DND-41 (cell line): ENCODE measurements at regions not wholly inside any gene's neighbourhood (a gene's known extent, or its start where the extent isn't known, plus 50 kb on each side); places are given as distances from the start of the nearest gene placed in this dataset.
"Not testable (repeated sequence)": the region's sequence is repeated elsewhere in the genome, so short reads cannot be mapped to it uniquely, and the experiment has no call there.

Experiments used
- ATAC-seq: fragments of 200-7000 bp; cut with Tn5 transposase; 3 replicates; pipeline ENCODE4 v1.9.1; 2021; ENCODE audit warnings: low read depth; ENCODE audit not compliant: insufficient read depth
- DNase-seq: peaks from one replicate; pipeline ENCODE4 v3.0.0-alpha.2; 2020
- H2AFZ ChIP-seq: 2 replicates; pipeline ENCODE4 v1.6.0; 2012; ENCODE audit warnings: low read depth, low read length
- H3K27ac ChIP-seq: 2 replicates; pipeline ENCODE4 v1.5.1; 2012; ENCODE audit warnings: low read length, inconsistent platforms
- H3K27me3 ChIP-seq: fragments of 200-600 bp; sonication (generic); 2 replicates; pipeline ENCODE4 v1.6.0; 2012; ENCODE audit warnings: low read length, mild to moderate bottlenecking, inconsistent platforms; ENCODE audit not compliant: insufficient read depth, poor library complexity
- H3K36me3 ChIP-seq: 2 replicates; pipeline ENCODE4 v1.5.1; 2012; ENCODE audit warnings: low read length, inconsistent platforms; ENCODE audit not compliant: insufficient read depth
- H3K4me1 ChIP-seq: 2 replicates; pipeline ENCODE4 v1.5.1; 2012; ENCODE audit warnings: mild to moderate bottlenecking, low read length; ENCODE audit not compliant: insufficient read depth
- H3K4me2 ChIP-seq: 2 replicates; pipeline ENCODE4 v1.6.0; 2012; ENCODE audit warnings: mild to moderate bottlenecking, moderate library complexity, low read length, inconsistent platforms; ENCODE audit not compliant: insufficient read depth
- H3K4me3 ChIP-seq, 2 experiments: fragments of 200-600 bp in 1 of 2; shearing (Covaris generic) in 1 of 2; 2 replicates each; pipeline ENCODE4 v1.5.1; 2012 to 2016; ENCODE audit warnings: inconsistent platforms in 2 of 2, low read length in 2 of 2, mild to moderate bottlenecking in 2 of 2, low read depth in 1 of 2, moderate library complexity in 1 of 2
- H3K79me2 ChIP-seq: 2 replicates; pipeline ENCODE4 v1.6.0; 2012; ENCODE audit warnings: low read length, inconsistent platforms; ENCODE audit not compliant: insufficient read depth
- H3K9ac ChIP-seq: 2 replicates; pipeline ENCODE4 v1.6.0; 2012; ENCODE audit warnings: low read depth, mild to moderate bottlenecking, inconsistent platforms, low read length, moderate library complexity
- H3K9me3 ChIP-seq: 2 replicates; pipeline ENCODE4 v1.5.1; 2012; ENCODE audit warnings: low read length, moderate library complexity, mild to moderate bottlenecking, inconsistent platforms; ENCODE audit not compliant: insufficient read depth, severe bottlenecking
- H4K20me1 ChIP-seq: 2 replicates; pipeline ENCODE4 v1.6.0; 2012; ENCODE audit warnings: low read length; ENCODE audit not compliant: insufficient read depth
- EZH2 ChIP-seq: IDR thresholded peaks from 3 replicates; pipeline ENCODE4 v1.6.1; 2012; ENCODE audit warnings: borderline replicate concordance, low read depth, mild to moderate bottlenecking, moderate library complexity, low read length, inconsistent platforms; ENCODE audit not compliant: severe bottlenecking
- TF ChIP-seq, protein P1 (sequence below): IDR thresholded peaks from 2 replicates; pipeline ENCODE4 v1.5.1; 2012; ENCODE audit warnings: borderline replicate concordance, low read length, moderate library complexity, mild to moderate bottlenecking; ENCODE audit not compliant: poor library complexity, severe bottlenecking; ENCODE audit errors: extremely low read depth

DNA sequence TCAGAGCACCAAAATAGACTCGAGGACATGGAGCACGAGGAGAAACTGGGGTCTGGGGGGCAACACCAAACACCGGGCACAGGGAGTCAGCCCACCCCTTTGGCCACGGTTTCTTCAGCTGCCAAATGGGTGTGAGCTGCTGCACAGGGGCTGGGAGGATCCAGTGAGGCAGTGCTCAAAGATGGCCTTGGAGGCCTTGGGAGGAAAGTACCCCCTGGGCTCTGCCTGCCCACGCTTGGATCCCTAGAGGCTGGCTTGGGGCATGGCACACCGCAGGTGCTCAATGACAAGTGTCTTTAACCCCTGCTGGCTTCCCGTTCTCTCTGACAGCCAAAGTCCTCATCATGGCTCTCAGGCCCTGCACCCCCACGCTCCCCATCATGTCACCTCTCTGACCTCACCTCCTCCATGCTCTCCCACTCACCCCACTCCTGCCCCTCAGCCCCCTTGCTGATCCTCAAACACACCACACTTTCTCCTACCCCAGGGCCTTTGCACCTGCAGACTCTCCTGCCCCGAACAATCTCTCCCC is 190.3 kb downstream of the ANKRD60 start:
- ATAC-seq: peak; percentile 29; the same call in 1 of the 3 replicates
- H3K9ac ChIP-seq: no peak overlapping the region
- no peak overlapping the region for H3K4me2 ChIP-seq
- no peak overlapping the region for H3K4me3 ChIP-seq
- no peaks in the 10 kb centered on the region for H3K27me3 ChIP-seq
- TF ChIP-seq EZH2: no peak
- TF ChIP-seq, protein P1, sequence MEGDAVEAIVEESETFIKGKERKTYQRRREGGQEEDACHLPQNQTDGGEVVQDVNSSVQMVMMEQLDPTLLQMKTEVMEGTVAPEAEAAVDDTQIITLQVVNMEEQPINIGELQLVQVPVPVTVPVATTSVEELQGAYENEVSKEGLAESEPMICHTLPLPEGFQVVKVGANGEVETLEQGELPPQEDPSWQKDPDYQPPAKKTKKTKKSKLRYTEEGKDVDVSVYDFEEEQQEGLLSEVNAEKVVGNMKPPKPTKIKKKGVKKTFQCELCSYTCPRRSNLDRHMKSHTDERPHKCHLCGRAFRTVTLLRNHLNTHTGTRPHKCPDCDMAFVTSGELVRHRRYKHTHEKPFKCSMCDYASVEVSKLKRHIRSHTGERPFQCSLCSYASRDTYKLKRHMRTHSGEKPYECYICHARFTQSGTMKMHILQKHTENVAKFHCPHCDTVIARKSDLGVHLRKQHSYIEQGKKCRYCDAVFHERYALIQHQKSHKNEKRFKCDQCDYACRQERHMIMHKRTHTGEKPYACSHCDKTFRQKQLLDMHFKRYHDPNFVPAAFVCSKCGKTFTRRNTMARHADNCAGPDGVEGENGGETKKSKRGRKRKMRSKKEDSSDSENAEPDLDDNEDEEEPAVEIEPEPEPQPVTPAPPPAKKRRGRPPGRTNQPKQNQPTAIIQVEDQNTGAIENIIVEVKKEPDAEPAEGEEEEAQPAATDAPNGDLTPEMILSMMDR: no peak
- no peak overlapping the region for H2AFZ ChIP-seq
- H3K79me2 ChIP-seq: no peaks in the 10 kb centered on the region
- H4K20me1 ChIP-seq: no peaks in the 10 kb centered on the region; the same call in 1 of the 2 replicates
- no peaks in the 10 kb centered on the region for H3K4me1 ChIP-seq
- H3K27ac ChIP-seq: no peak overlapping the region
- H3K9me3 ChIP-seq: no peaks in the 10 kb centered on the region
- no peaks in the 10 kb centered on the region for H3K36me3 ChIP-seq
- no peak for DNase-seq

DNA sequence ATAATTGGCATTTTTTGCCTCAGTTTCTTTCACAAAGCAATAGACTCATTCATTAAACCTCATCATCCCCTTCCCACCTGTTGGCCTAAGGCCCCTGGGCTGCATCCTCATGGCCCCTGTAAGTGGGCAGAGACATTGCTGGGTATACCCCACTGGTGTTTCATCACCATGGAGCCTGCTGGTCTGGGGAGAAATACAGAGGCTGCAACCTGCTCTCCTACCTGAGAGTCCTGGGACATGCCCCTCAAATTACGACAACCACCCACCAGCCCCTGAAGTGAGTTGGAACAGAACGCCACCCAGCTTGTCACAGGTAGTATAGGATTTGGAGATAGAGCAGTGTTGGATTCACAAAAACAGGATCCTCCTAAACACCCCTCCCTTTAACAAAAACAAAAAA is 190.8 kb downstream of the ANKRD60 start:
- DNase-seq (no peak), ATAC-seq (no peak)
- no peak overlapping the region for H2AFZ ChIP-seq
- H3K9me3 ChIP-seq: no peaks in the 10 kb centered on the region
- H3K4me2 ChIP-seq: no peak overlapping the region
- TF ChIP-seq EZH2: no peak
- TF ChIP-seq, protein P1: no peak
- no peaks in the 10 kb centered on the region for H3K27me3 ChIP-seq
- H3K36me3 ChIP-seq: no peaks in the 10 kb centered on the region
- H3K27ac ChIP-seq: no peak overlapping the region
- no peak overlapping the region for H3K4me3 ChIP-seq
- no peaks in the 10 kb centered on the region for H3K4me1 ChIP-seq
- H3K9ac ChIP-seq: no peak overlapping the region
- no peaks in the 10 kb centered on the region; the same call in 1 of the 2 replicates for H4K20me1 ChIP-seq
- no peaks in the 10 kb centered on the region for H3K79me2 ChIP-seq

- TF ChIP-seq, protein P1: no peak
- no peak for TF ChIP-seq EZH2
- no peak overlapping the region for H2AFZ ChIP-seq
- H3K4me2 ChIP-seq: no peak overlapping the region
- no peak overlapping the region for H3K27ac ChIP-seq
- H3K27me3 ChIP-seq: no peaks in the 10 kb centered on the region
- no peaks in the 10 kb centered on the region for H3K36me3 ChIP-seq
- H3K79me2 ChIP-seq: no peaks in the 10 kb centered on the region
- H3K9ac ChIP-seq: no peak overlapping the region
- H3K4me1 ChIP-seq: no peaks in the 10 kb centered on the region
- peaks cover 4% of the 10 kb centered on the region for H4K20me1 ChIP-seq
- no peaks in the 10 kb centered on the region for H3K9me3 ChIP-seq
- no peak for ATAC-seq
- no peak overlapping the region for H3K4me3 ChIP-seq
- no peak for DNase-seq
Observed at GRCh38 chr20:58033026-58033536, 195.4 kb downstream of the ANKRD60 start.

GRCh38 chr20:58032599-58032998 is 195.9 kb downstream of the ANKRD60 start:
- H3K27me3 ChIP-seq: no peaks in the 10 kb centered on the region
- no peak overlapping the region for H3K4me3 ChIP-seq
- no peak for ATAC-seq
- H3K79me2 ChIP-seq: no peaks in the 10 kb centered on the region
- H3K27ac ChIP-seq: no peak overlapping the region
- no peak overlapping the region for H3K9ac ChIP-seq
- H2AFZ ChIP-seq: no peak overlapping the region
- TF ChIP-seq, protein P1: no peak
- no peak for TF ChIP-seq EZH2
- H3K36me3 ChIP-seq: no peaks in the 10 kb centered on the region
- peaks cover 4% of the 10 kb centered on the region for H4K20me1 ChIP-seq
- DNase-seq: no peak
- no peak overlapping the region for H3K4me2 ChIP-seq
- no peaks in the 10 kb centered on the region for H3K4me1 ChIP-seq
- no peaks in the 10 kb centered on the region for H3K9me3 ChIP-seq

GRCh38 chr20:58031350-58031749 is 197.1 kb downstream of the ANKRD60 start:
- H3K27me3 ChIP-seq, H3K9ac ChIP-seq, H3K79me2 ChIP-seq, H3K9me3 ChIP-seq, H2AFZ ChIP-seq, H3K4me3 ChIP-seq, DNase-seq, H3K36me3 ChIP-seq, ATAC-seq, H3K27ac ChIP-seq, H4K20me1 ChIP-seq, H3K4me1 ChIP-seq, H3K4me2 ChIP-seq: not testable (repeated sequence)
